IPS-18a (cell line): ENCODE measurements at regions not wholly inside any gene's neighbourhood (a gene's known extent, or its start where the extent isn't known, plus 50 kb on each side); places are given as distances from the start of the nearest gene placed in this dataset.

Experiments
- H3K27ac ChIP-seq: one replicate; pipeline ENCODE4 v1.5.1; 2013; ENCODE audit warnings: low read length
- H3K27me3 ChIP-seq: one replicate; pipeline ENCODE4 v1.6.1; 2013; ENCODE audit warnings: mild to moderate bottlenecking, low read length; ENCODE audit not compliant: control insufficient read depth, insufficient read depth
- H3K36me3 ChIP-seq: one replicate; pipeline ENCODE4 v1.6.1; 2013; ENCODE audit warnings: low read depth, low read length; ENCODE audit not compliant: control insufficient read depth
- H3K4me1 ChIP-seq: one replicate; pipeline ENCODE4 v1.6.1; 2013; ENCODE audit warnings: low read depth, low read length; ENCODE audit not compliant: control insufficient read depth
- H3K4me3 ChIP-seq: one replicate; pipeline ENCODE4 v1.5.1; 2013; ENCODE audit warnings: low read length
- H3K9ac ChIP-seq: one replicate; pipeline ENCODE4 v1.6.1; 2013; ENCODE audit warnings: mild to moderate bottlenecking, low read length, moderate library complexity
- H3K9me3 ChIP-seq: one replicate; pipeline ENCODE4 v1.6.1; 2013; ENCODE audit warnings: low read depth, low read length; ENCODE audit not compliant: control insufficient read depth

GRCh38 chr11:16685914-16686313 is 52.5 kb upstream of the C11orf58 start:
- Histone ChIP-seq H3K4me3 (no peak overlapping the region), H3K27ac (no peak overlapping the region), H3K4me1 (no peaks in the 10 kb centered on the region), H3K9me3 (no peaks in the 10 kb centered on the region), H3K36me3 (no peaks in the 10 kb centered on the region), H3K27me3 (no peaks in the 10 kb centered on the region), H3K9ac (no peak overlapping the region)

GRCh38 chr11:16678466-16679116 is 59.9 kb upstream of the C11orf58 start:
- Histone ChIP-seq H3K4me1 (peaks cover 4% of the 10 kb centered on the region), H3K27ac (no peak overlapping the region), H3K9me3 (no peaks in the 10 kb centered on the region), H3K9ac (no peak overlapping the region), H3K4me3 (no peak overlapping the region), H3K27me3 (no peaks in the 10 kb centered on the region), H3K36me3 (no peaks in the 10 kb centered on the region)

GRCh38 chr11:16669799-16670415 is 68.5 kb upstream of the C11orf58 start:
- H3K4me3 ChIP-seq: no peak overlapping the region

GRCh38 chr11:16632295-16633200 is 105.9 kb upstream of the C11orf58 start:
- H3K9me3 ChIP-seq: peaks cover 4% of the 10 kb centered on the region
- no peaks in the 10 kb centered on the region for H3K36me3 ChIP-seq
- no peaks in the 10 kb centered on the region for H3K27me3 ChIP-seq
- H3K27ac ChIP-seq: no peak overlapping the region
- no peaks in the 10 kb centered on the region for H3K4me1 ChIP-seq
- no peak overlapping the region for H3K4me3 ChIP-seq
- H3K9ac ChIP-seq: no peak overlapping the region

More at GRCh38 chr11:16669799-16670415, 68.5 kb upstream of the C11orf58 start:
- Histone ChIP-seq H3K9me3 (no peaks in the 10 kb centered on the region), H3K9ac (no peak overlapping the region), H3K27ac (no peak overlapping the region), H3K27me3 (no peaks in the 10 kb centered on the region), H3K36me3 (no peaks in the 10 kb centered on the region), H3K4me1 (peaks cover 5% of the 10 kb centered on the region)

- Histone ChIP-seq H3K27me3 (no peaks in the 10 kb centered on the region), H3K9me3 (no peaks in the 10 kb centered on the region), H3K4me3 (no peak overlapping the region), H3K36me3 (no peaks in the 10 kb centered on the region), H3K9ac (no peak overlapping the region), H3K4me1 (no peaks in the 10 kb centered on the region), H3K27ac (no peak overlapping the region)
These were observed 107.8 kb upstream of the C11orf58 start for GRCh38 chr11:16630651-16631050.

- Histone ChIP-seq H3K4me3 (no peak overlapping the region), H3K9me3 (no peaks in the 10 kb centered on the region), H3K27me3 (peaks cover 46% of the 10 kb centered on the region), H3K36me3 (no peaks in the 10 kb centered on the region), H3K27ac (no peak overlapping the region), H3K4me1 (peaks cover 1% of the 10 kb centered on the region), H3K9ac (no peak overlapping the region)
These were observed 120.0 kb upstream of the C11orf58 start for GRCh38 chr11:16618431-16618830.

GRCh38 chr11:16615480-16615879 is 123.0 kb upstream of the C11orf58 start:
- H3K27ac ChIP-seq: no peak overlapping the region
- peaks cover 18% of the 10 kb centered on the region for H3K4me1 ChIP-seq
- H3K4me3 ChIP-seq: no peak overlapping the region
- H3K27me3 ChIP-seq: peaks cover 76% of the 10 kb centered on the region
- no peak overlapping the region for H3K9ac ChIP-seq
- H3K36me3 ChIP-seq: no peaks in the 10 kb centered on the region
- no peaks in the 10 kb centered on the region for H3K9me3 ChIP-seq

GRCh38 chr11:16613512-16614381 is 124.7 kb upstream of the C11orf58 start:
- Histone ChIP-seq H3K4me3 (peak overlapping the region; percentile 69), H3K9ac (peak overlapping the region; percentile 26), H3K36me3 (no peaks in the 10 kb centered on the region), H3K9me3 (no peaks in the 10 kb centered on the region), H3K27me3 (peaks cover 91% of the 10 kb centered on the region), H3K4me1 (peaks cover 24% of the 10 kb centered on the region), H3K27ac (no peak overlapping the region)

GRCh38 chr11:16613262-16613511 is 125.3 kb upstream of the C11orf58 start:
- Histone ChIP-seq H3K36me3 (no peaks in the 10 kb centered on the region), H3K9ac (no peak overlapping the region), H3K4me3 (peak overlapping the region; percentile 69), H3K27ac (no peak overlapping the region), H3K4me1 (peaks cover 27% of the 10 kb centered on the region), H3K27me3 (peaks cover 91% of the 10 kb centered on the region), H3K9me3 (no peaks in the 10 kb centered on the region)

GRCh38 chr11:16612566-16613261 is 125.7 kb upstream of the C11orf58 start:
- Histone ChIP-seq H3K9ac (no peak overlapping the region), H3K27me3 (peaks cover 96% of the 10 kb centered on the region), H3K4me3 (peak overlapping the region; percentile 15), H3K36me3 (no peaks in the 10 kb centered on the region), H3K9me3 (no peaks in the 10 kb centered on the region), H3K4me1 (peaks cover 30% of the 10 kb centered on the region), H3K27ac (no peak overlapping the region)
